ENCODE measurements at regions not wholly inside any gene's neighbourhood (a gene's known extent, or its start where the extent isn't known, plus 50 kb on each side); places are given as distances from the start of the nearest gene placed in this dataset.

- no peak for DNase-seq (ENCODE audit: low read depth in 1 of 2, low spot score in 1 of 2)
Measured at GRCh38 chr2:177077778-177078177, 134.8 kb upstream of the HNRNPA3 start.

GRCh38 chr2:177078416-177078815 is 134.2 kb upstream of the HNRNPA3 start:
- no peak for DNase-seq (ENCODE audit: low read depth in 1 of 2, low spot score in 1 of 2)

- no peak for DNase-seq (ENCODE audit: low read depth in 1 of 2, low spot score in 1 of 2)
Measured at GRCh38 chr2:177078855-177079254, 133.7 kb upstream of the HNRNPA3 start.

- DNase-seq (ENCODE audit: low read depth in 1 of 2, low spot score in 1 of 2) = no peak
Measured at GRCh38 chr2:177080746-177081284, 131.8 kb upstream of the HNRNPA3 start.

GRCh38 chr2:177084607-177085006 is 128.0 kb upstream of the HNRNPA3 start:
- DNase-seq (ENCODE audit: low read depth in 1 of 2, low spot score in 1 of 2) = no peak

- no peak for DNase-seq (ENCODE audit: low read depth in 1 of 2, low spot score in 1 of 2)
Measured at GRCh38 chr2:177088529-177088928, 124.1 kb upstream of the HNRNPA3 start.

GRCh38 chr2:177090967-177091366 is 121.6 kb upstream of the HNRNPA3 start:
- DNase-seq (ENCODE audit: low read depth in 1 of 2, low spot score in 1 of 2) = no peak

- no peak for DNase-seq (ENCODE audit: low read depth in 1 of 2, low spot score in 1 of 2)
Measured at GRCh38 chr2:177093371-177093770, 119.2 kb upstream of the HNRNPA3 start.

GRCh38 chr2:177098001-177098613 is 114.5 kb upstream of the HNRNPA3 start:
- no peak for DNase-seq (ENCODE audit: low read depth in 1 of 2, low spot score in 1 of 2)

- no peak for DNase-seq (ENCODE audit: low read depth in 1 of 2, low spot score in 1 of 2)
Measured at GRCh38 chr2:177101930-177102329, 110.7 kb upstream of the HNRNPA3 start.

GRCh38 chr2:177106212-177106611 is 106.4 kb upstream of the HNRNPA3 start:
- no peak for DNase-seq (ENCODE audit: low read depth in 1 of 2, low spot score in 1 of 2)

GRCh38 chr2:177108890-177109289 is 103.7 kb upstream of the HNRNPA3 start:
- DNase-seq (ENCODE audit: low read depth in 1 of 2, low spot score in 1 of 2) = no peak

- DNase-seq (ENCODE audit: low read depth in 1 of 2, low spot score in 1 of 2) = no peak
Measured at GRCh38 chr2:177114712-177115111, 97.9 kb upstream of the HNRNPA3 start.

GRCh38 chr2:177117755-177118154 is 94.8 kb upstream of the HNRNPA3 start:
- no peak for DNase-seq (ENCODE audit: low read depth in 1 of 2, low spot score in 1 of 2)

- DNase-seq (ENCODE audit: low read depth in 1 of 2, low spot score in 1 of 2) = no peak
Measured at GRCh38 chr2:177118636-177119035, 94.0 kb upstream of the HNRNPA3 start.

GRCh38 chr2:177119099-177119498 is 93.5 kb upstream of the HNRNPA3 start:
- no peak for DNase-seq (ENCODE audit: low read depth in 1 of 2, low spot score in 1 of 2)

GRCh38 chr2:177123048-177123447 is 89.5 kb upstream of the HNRNPA3 start:
- DNase-seq (ENCODE audit: low read depth in 1 of 2, low spot score in 1 of 2) = no peak

- DNase-seq (ENCODE audit: low read depth in 1 of 2, low spot score in 1 of 2) = no peak
Measured at GRCh38 chr2:177124371-177124770, 88.2 kb upstream of the HNRNPA3 start.

- no peak for DNase-seq (ENCODE audit: low read depth in 1 of 2, low spot score in 1 of 2)
Measured at GRCh38 chr2:177127821-177128220, 84.8 kb upstream of the HNRNPA3 start.

GRCh38 chr2:177129610-177130009 is 83.0 kb upstream of the HNRNPA3 start:
- no peak for DNase-seq (ENCODE audit: low read depth in 1 of 2, low spot score in 1 of 2)

- DNase-seq (ENCODE audit: low read depth in 1 of 2, low spot score in 1 of 2) = no peak
Measured at GRCh38 chr2:177131858-177132257, 80.7 kb upstream of the HNRNPA3 start.

GRCh38 chr2:177138823-177139222 is 73.8 kb upstream of the HNRNPA3 start:
- DNase-seq (ENCODE audit: low read depth in 1 of 2, low spot score in 1 of 2) = no peak

- DNase-seq (ENCODE audit: low read depth in 1 of 2, low spot score in 1 of 2) = no peak
Measured at GRCh38 chr2:177141866-177142265, 70.7 kb upstream of the HNRNPA3 start.
